LNCAP (cell line): ENCODE measurements at regions not wholly inside any gene's neighbourhood (a gene's known extent, or its start where the extent isn't known, plus 50 kb on each side); places are given as distances from the start of the nearest gene placed in this dataset.

ENCODE experiments used
- CTCF ChIP-seq: fragments of 450-650 bp; IDR thresholded peaks from 2 replicates; pipeline ENCODE4 v1.5.1; 2017; ENCODE audit warnings: mild to moderate bottlenecking

GRCh38 chr12:125202421-125202820 is 137.2 kb downstream of the AACS start:
- no peak for TF ChIP-seq CTCF

DNA sequence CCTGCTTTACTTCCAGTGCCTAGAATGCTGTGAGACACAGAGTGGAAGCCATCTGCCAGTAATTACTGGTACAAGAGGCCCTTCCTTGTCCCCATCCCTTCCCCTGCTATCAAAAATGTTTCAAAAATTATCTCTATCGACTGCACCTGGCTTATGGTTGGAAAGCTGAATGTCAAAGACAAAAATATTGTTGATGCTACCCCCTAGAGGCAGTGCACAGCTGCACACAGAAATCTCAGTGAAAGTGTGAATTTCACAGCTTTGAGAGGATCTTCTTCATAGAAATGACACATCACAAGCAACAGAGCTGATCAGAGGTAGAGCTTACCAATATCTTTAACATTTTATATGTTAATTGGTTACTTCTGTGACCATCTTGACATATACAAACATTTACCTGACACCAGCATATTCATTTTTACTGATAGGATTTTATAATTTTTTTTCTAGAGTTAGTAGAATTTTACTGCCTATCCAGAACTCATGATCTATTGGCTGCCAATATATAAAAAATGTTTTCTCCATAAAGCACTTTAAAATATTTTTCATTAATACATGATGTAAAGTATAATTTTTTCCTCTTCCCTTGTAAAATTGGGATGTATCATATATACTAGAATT is 138.0 kb downstream of the AACS start:
- TF ChIP-seq CTCF, result peak; percentile 59

DNA sequence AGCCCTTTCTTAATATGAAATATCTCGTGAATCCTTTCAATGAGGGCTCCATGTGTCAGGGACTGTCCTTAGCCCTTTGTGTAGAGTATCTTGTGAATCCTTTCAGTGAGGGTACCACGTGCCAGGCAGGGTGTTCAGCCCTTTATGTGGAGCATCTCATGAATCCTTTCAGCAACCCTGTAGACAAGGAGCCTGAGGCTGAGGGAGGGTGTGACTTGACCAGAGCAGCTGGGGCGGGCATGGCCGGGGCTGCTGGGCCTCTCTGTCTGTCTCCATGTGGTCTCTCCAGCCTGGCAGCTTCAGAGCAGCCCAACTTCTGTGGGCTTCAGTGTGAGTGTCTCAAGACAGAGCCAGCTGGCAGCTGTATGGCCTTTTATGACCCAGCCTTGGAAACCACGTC is 140.2 kb downstream of the AACS start:
- no peak for TF ChIP-seq CTCF

DNA sequence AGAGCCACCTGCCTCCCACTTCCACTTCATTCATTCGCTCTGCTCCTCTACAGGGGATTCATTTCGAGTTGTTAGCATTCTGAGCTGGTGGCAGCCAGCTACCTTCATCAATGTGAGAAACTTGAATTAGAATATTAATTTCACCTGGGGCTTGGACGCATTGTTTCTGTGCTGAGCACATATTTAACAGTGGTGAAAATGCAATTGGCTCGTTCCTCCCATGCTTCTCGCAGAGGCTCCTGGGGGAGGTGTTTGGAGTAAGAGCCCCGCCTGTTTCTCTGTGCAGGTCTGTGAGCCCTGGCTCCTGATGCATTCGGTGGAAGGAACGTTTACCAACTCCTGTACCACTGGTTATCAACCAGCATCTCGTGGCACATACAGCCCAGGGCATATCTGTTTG is 141.5 kb downstream of the AACS start:
- TF ChIP-seq CTCF, result no peak

- TF ChIP-seq CTCF, result no peak
These were observed 143.1 kb downstream of the AACS start for GRCh38 chr12:125208334-125208733.

GRCh38 chr12:125208942-125209341 is 143.7 kb downstream of the AACS start:
- TF ChIP-seq CTCF, result no peak

DNA sequence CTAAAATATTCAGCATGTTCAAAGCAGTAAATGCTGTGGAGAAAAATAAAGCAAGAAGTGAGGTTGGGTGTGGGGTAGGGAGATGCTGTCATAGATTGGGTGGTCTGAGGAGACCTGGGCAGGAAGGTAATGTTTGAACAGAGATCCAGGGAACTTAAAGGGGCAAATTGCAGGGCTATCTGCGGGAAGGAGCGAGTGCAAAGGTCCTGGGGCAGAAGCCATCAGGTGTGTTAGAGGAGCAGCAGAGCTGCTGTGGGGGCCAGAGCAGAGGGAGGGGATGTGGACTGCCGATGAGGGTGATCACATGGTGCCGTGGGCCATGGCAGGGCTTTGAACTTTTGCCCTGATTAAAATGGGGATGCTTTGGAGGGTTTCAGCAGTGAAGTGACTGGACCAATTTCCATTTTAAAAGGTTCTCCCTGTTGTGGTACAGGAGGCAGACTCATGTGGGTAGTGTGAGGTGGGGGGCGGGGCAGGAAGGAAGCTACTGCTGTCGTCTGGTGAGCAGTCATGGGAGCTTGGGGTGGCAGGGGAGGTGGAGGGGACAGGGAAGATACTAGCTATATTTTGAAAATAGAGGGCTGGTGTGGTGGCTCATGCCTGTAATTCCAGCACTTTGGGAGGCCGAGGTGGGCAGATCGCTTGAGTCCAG is 145.0 kb downstream of the AACS start:
- TF ChIP-seq CTCF, result no peak
